HG03442 (cell line): ENCODE measurements at regions not wholly inside any gene's neighbourhood (a gene's known extent, or its start where the extent isn't known, plus 50 kb on each side); places are given as distances from the start of the nearest gene placed in this dataset.

Source experiments
- ATAC-seq: cut with Tn5 transposase; IDR thresholded peaks from one replicate; pipeline ENCODE4 v1.9.1; 2021; ENCODE audit warnings: mild to moderate bottlenecking, moderate library complexity; ENCODE audit not compliant: unreplicated experiment

- no peak for ATAC-seq
Measured at GRCh38 chr14:97283841-97284240, 486.7 kb downstream of the VRK1 start.

DNA sequence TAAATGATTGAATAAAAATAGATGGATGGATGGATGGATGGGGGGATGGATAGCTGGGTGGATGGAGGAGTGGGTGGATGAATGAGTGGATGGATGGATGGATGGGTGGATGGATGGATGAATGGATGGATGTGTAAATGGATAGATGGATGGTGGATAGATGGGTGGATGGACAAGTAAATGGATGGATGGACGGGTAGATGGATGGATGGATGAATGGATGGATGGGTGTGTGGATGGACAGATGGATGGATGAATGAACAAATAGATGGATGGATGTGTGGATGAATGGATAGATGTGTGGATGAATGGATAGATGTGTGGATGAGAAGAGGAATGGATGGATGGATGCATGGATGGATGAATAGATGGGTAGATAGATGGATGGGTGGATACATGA, 490.8 kb downstream of the VRK1 start:
- no peak for ATAC-seq

DNA sequence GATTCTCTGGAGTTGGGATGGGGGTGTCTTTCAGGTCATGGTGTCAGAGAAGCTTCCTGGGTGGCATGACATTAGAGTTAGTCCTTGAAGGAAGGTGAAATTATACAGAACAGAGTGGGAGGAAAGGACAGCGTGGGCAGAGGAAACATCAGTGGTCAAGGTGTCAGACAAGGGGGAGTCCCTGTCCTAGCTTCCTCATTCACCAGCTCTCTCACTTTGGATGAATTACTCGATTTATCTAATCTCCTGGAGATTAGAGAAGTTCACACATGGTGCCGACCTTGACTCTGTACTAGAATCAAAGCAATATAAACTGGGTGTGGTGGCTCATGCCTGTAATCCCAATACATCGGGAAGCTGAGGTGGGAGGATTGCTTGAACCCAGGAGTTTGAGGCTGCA, 492.9 kb downstream of the VRK1 start:
- peak; percentile 79 for ATAC-seq

DNA sequence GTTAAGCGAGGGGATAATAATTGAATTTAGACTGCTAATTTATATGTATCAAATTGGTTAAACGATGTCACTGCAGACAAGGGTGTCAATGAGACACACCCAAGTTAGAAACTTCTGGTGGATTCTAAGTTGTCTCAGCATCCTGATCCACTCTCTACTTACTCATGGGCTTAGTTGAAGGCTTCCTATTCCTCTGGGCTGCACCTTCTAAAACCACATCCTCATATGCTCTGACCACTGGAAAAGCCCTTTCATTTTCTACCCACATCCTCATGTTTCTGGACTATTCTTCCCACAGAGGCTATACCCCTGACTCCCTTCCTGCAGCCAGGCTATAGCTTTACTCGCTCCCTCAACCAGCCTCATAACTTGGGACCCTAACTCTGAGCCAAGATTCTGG, 493.8 kb downstream of the VRK1 start:
- ATAC-seq = no peak

DNA sequence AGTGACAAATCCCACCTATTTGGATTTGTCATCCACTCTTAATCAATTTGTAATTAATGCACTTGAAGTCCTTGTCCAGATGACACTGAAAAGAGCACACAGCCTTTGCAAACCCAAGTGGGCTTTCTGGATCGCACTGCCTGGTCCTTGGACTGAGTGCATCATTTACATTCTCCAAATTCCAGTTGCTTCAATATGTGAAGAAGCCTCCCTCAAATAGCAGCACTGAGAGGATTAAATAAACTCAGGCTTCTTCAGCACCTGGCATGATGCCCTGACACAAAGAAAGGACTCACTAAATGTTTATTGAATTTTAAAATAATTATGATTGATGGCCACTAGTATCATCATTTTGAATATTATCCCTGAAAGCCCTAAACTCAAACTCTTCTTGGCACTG, 496.5 kb downstream of the VRK1 start:
- ATAC-seq = no peak

DNA sequence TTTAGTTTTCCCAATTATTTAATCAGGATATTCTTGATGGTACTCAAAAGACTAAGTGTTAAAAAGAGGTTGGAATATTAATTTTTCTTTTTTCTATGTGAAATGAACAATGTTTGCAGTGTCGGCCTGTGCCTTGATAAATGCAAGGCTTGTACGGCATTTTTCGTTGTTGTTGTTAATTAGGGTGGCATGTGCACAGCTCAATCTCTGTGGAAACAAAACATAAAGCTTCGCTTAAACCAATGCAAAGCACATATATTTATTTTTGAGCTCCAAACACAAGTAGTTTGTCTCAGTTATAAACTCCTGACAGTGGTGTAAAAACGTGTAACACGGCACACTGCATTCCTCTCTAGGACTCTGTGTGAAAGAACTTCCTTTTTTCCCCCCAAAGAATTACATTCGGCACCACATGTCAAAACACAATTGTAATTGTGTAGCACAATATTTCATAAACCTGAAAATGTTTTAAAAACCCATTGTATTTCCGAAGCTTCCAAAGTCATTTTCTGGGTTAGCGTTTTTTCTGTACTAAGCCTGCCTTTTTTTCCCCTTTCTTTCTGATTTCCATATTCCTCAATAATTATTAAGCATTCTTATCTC, 498.0 kb downstream of the VRK1 start:
- no peak for ATAC-seq

DNA sequence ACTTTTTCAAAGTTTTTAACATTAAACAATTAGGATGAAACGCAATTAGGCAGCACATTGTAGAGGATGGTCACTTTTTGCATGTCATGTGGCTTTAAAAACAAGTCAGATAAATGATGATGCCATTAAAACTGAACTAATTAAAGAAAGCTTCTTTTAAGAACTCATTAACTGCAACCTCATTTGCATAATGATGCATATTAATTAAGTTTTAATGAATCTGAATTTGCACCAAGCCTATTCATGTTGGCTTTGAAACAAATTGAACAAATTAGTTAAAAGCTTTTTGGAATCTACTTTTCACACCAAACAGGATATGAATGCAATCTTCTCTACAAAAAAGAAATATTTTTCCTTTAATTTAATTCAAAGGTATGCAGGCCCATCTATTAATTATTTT, 499.0 kb downstream of the VRK1 start:
- no peak for ATAC-seq

GRCh38 chr14:97297100-97297499, 499.9 kb downstream of the VRK1 start:
- no peak for ATAC-seq

- ATAC-seq = no peak
Measured at GRCh38 chr14:97298331-97298730, 501.1 kb downstream of the VRK1 start.

DNA sequence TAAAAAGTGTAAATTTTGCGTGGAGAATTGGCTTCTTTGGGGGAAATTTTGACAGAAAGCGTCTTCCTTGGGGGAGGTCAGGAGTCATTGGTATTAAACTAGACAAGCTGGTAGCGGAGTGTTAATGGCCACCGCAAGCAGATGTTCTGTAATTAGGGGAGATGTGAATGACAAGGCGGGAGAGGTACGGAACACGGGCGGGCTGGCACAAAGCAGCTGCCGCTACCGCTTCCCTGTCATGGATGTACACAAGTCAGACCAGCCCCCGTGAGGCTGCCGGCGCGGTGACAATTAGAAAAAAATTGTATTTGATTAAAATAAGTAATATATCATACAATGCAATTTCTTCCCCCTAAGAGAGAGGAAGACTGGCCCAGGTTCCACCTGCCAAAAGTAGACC, 501.6 kb downstream of the VRK1 start:
- no peak for ATAC-seq

- no peak for ATAC-seq
Measured at GRCh38 chr14:97299661-97300060, 502.5 kb downstream of the VRK1 start.

DNA sequence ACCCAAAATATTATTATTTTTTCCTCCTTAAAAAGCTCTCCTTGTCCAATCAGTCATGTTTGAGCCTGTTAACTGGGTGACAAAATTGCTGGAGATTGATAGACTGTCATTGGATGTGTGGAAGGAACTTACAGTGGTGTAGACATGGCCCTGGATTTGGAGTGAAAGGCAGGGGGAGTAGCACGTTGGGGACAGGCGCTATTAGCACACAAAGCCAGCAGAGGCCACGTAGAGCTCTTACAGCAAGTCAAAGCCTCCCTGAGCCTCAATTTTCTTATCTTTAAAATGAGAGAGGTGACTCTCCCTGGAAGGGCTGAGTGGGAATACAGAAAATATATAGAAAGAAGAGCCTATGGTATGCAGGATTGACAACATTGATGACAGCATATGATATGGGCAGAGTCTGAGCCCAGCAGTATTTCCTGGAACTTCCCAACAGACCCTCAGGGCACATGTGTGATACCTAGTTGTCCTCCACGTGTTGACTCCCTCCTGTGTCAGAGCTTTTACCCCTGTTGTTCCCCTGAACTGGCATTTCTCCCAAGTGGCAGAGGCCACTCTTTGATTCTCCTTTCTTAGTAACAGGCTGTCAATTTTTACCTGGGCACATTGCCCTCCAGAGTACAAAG, 504.9 kb downstream of the VRK1 start:
- no peak for ATAC-seq

DNA sequence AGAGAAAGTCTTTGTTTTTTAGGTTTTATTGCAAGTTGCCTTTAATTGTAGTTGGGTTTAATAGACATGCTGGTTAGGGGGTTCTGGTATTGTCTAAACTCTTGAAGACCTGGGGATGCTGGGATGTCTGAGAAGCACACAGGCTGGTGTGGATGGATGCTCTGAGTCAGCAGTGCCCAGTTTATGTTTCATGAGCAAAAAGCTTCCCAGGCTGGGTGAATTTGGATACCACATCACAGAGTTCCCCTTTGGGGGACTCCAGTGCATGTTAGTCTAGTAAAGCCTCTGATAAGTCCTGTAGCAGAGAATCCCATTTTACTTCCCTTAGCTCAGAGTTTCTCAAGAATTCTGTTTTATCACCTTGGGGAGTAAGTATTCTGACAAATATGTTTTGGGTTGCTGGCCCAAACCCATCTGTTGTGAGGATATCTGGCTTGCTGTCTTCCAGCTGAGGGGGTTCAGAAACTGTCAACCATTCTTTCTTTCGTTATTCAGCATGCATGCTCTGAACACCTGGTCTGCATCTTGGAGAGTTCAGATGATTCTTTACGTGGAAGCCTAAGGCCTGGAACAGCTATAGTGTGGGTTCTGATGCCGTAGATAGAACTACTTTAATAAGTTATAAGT, 509.1 kb downstream of the VRK1 start:
- peak; percentile 57 for ATAC-seq

DNA sequence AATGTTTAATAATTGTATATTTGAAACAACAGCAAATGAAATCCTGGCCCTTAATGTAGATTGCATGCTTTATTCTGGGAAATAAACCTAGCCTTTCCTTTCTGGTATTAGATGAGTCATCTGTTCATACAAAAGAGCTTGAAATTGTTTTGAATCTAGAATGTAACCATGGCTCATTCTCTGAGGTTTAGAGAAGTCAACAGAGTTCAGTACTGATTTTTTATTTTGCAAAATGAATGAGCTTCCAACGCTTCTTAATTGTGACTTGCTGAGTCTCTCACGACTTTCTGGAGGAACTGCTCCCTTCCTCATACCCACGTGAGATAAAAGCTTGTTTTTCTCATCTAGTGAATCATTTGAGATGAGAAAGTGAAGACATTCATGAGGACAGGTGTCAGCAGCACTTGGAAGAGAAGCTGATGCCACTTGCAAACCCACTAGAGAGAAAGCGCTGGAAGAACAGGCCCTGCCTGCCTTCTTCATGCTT, 509.6 kb downstream of the VRK1 start:
- ATAC-seq = peak; percentile 60

DNA sequence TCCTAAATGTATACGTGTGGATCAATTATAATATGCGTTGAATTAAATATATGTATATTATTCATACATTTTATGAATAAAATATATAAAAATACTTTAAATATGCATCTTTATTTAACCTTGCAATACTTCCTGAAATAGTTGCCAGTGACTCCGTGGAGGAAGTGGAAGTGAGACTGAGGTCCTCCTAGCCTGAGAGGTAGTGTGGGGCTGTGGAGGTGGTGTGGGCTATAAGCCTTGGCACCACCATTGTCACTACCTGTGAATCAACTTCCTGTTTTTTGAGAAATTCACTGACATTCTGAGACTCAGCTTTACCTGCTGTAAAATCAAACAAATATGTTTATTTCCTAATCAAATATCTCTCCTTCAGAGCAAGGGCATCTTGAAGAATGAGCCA, 514.2 kb downstream of the VRK1 start:
- no peak for ATAC-seq

DNA sequence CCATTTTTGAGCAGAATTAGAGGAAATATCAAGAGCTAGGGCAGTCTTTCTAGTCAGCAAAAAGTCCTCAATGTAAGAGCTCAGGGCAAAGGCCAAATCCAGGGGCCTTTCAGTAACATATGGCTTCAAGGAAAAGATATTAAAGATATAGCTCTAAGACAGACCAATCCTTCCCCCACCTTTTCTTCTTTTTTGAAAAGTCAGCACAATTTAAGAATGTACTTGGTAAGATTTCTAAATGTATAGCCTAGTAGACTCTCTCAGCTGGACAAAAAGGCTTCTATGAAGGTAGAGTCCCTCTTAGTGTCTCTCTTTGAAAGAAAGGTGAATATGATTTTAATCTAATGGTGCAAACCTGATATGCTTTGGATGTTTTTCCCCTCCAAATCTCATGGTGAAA, 515.7 kb downstream of the VRK1 start:
- ATAC-seq = no peak

GRCh38 chr14:97315790-97316189, 518.6 kb downstream of the VRK1 start:
- no peak for ATAC-seq

DNA sequence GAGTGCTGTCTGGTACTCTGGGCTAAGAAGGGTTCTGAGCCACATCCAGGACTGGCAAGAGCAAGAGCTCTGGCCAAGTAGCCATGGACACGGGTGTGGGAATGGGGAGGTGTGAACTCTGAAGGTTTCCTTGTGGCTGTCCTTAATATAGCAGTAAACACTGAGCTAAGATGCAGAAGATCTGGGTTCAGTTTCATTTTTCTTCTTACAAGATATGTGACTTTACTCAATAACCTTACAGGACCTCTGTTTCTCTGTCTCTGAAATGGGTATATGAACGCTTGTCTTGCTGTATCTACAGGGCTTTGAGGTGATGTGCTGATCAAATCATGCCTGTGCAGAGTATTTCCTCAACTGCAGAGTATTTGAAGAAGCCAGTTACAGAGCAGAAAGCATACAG, 521.2 kb downstream of the VRK1 start:
- ATAC-seq = no peak

- ATAC-seq = no peak
Measured at GRCh38 chr14:97319691-97320090, 522.5 kb downstream of the VRK1 start.

GRCh38 chr14:97328743-97329142, 531.6 kb downstream of the VRK1 start:
- no peak for ATAC-seq

- no peak for ATAC-seq
Measured at GRCh38 chr14:97329701-97330100, 532.5 kb downstream of the VRK1 start.

DNA sequence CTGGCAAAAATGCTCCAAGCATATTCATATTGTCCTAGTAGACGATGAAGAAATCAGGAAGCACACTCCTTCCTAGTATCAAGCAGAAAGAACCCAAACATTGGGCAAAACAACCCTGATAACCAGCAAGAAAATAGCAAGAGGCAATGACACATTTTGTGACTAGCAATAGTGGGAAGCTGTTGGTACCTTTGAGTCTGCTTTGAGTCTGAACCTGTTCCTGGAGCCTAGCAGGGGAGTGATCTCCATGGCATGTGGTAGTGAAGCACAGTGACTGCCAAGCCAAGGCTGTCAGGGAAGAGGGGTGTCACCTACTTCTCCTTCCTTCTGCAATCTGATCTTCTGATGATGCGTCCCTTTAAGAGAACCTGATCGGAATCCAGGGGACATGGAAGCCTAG, 533.9 kb downstream of the VRK1 start:
- ATAC-seq = no peak

DNA sequence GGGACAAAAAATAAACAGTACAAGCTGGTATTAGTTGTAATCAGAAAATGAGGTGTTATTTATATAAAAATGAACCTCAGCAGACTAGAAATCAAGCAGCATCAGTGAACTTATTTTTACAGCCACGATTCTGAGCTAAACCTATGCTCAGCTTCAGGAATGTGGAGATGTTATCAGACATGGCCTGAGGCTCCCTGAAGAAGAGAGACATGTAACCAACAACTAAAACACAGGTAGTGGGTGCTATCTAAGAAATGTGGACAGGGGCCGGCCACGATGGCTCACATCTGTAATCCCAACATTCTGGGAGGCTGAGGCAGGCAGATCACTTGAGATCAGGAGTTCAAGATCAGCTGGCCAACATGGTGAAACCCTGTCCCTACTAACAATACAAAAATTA, 534.3 kb downstream of the VRK1 start:
- no peak for ATAC-seq
